ENCODE measurements at regions not wholly inside any gene's neighbourhood (a gene's known extent, or its start where the extent isn't known, plus 50 kb on each side); places are given as distances from the start of the nearest gene placed in this dataset.

DNA sequence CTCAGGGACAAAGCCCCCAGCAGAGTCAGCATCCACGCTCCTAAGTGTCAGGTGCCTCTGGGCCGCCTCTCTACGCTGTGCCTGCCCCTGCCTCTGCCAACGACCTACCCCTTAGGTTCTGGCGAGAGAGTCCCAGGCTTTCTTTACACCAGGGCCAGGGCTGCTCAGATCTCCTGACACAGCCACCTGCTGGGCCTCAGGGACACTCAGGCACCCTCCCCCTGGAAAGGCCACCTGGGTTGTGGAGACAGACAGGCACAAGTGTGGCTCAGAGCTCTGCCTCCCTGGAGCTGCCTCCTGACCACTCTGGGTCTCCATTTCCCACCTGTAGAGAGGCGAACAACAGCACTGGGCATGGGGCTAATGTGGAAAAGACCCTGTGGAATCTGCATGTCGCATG, 90.0 kb upstream of the ADRA2C start:
- TF ChIP-seq EZH2 (IDR thresholded peaks at IDR 0.05; ENCODE audit: insufficient read depth, poor library complexity, severe bottlenecking): no peak
- no peak for TF ChIP-seq EZH2phosphoT487 (IDR thresholded peaks at IDR 0.05; ENCODE audit: insufficient read depth, low read depth)

All from GM23248 (cell line).